Suprapubic skin (tissue), 3 donors: ENCODE measurements at regions not wholly inside any gene's neighbourhood (a gene's known extent, or its start where the extent isn't known, plus 50 kb on each side); places are given as distances from the start of the nearest gene placed in this dataset.

ENCODE experiments used
- POLR2A ChIP-seq, 2 donors: fragments of 450-650 bp; IDR thresholded peaks; one replicate each; pipeline ENCODE4 v1.6.1; 2017; ENCODE audit warnings: antibody characterized with exemption in 2 of 2, mild to moderate bottlenecking in 2 of 2, moderate library complexity in 2 of 2
- TF ChIP-seq, protein P1 (sequence below), 2 donors: fragments of 200-600 bp in 1 of 2; fragments of 450-650 bp in 1 of 2; sonication (generic) in 1 of 2; IDR thresholded peaks; one replicate each; pipeline ENCODE4 v1.5.1; 2016 to 2019; ENCODE audit warnings: antibody characterized with exemption in 2 of 2, mild to moderate bottlenecking in 1 of 2, moderate library complexity in 1 of 2

DNA sequence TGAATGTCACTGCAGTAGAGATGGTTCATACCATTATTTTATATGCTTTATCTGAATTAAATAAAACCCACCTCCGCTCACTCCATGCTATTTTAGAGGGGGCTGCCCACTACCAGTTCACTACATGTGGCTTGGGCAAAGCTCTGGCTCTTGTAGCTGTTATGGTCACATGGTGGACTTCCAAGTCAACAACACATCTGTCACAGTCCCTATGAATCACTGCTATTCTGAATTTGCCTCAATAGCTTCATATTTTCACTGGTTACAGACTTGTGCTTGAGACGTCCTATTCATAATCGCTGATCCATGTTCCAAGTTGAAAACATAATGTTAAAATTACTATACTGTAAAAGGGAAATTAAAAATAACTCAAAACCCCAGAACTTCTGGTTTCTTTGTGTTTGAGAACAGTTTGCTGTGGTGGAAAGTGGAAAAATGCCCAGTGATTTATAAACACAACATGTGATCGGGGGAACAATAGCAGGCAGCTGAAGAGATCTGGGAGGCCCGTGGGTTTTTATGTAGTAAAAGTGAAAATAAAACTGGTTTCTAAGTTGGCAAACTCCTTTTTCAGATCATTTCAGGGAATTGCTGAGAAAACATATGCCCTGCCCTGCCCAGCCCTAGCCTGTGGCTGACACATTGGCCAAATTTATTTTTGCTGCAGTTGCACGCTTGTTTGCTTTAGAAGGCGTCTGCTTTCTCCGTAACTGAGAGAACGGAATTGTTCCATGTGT lies 128.8 kb upstream of the PRR23C start:
- TF ChIP-seq, protein P1, sequence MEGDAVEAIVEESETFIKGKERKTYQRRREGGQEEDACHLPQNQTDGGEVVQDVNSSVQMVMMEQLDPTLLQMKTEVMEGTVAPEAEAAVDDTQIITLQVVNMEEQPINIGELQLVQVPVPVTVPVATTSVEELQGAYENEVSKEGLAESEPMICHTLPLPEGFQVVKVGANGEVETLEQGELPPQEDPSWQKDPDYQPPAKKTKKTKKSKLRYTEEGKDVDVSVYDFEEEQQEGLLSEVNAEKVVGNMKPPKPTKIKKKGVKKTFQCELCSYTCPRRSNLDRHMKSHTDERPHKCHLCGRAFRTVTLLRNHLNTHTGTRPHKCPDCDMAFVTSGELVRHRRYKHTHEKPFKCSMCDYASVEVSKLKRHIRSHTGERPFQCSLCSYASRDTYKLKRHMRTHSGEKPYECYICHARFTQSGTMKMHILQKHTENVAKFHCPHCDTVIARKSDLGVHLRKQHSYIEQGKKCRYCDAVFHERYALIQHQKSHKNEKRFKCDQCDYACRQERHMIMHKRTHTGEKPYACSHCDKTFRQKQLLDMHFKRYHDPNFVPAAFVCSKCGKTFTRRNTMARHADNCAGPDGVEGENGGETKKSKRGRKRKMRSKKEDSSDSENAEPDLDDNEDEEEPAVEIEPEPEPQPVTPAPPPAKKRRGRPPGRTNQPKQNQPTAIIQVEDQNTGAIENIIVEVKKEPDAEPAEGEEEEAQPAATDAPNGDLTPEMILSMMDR (IDR thresholded peaks at IDR 0.05), result no peak
- no peak for TF ChIP-seq POLR2A (IDR thresholded peaks at IDR 0.05)
